Sigmoid colon (tissue), 4 donors: ENCODE measurements at regions not wholly inside any gene's neighbourhood (a gene's known extent, or its start where the extent isn't known, plus 50 kb on each side); places are given as distances from the start of the nearest gene placed in this dataset.

Experiments
- EP300 ChIP-seq, 4 donors: sonication (generic); formaldehyde crosslinking; IDR thresholded peaks; one replicate each; pipeline ENCODE4 v1.6.1; 2017; ENCODE audit warnings: antibody characterized with exemption in 4 of 4
- POLR2A ChIP-seq, 2 donors: fragments of 450-650 bp; IDR thresholded peaks; one replicate each; pipeline ENCODE4 v1.6.1; 2016; ENCODE audit warnings: antibody characterized with exemption in 2 of 2, mild to moderate bottlenecking in 2 of 2, moderate library complexity in 2 of 2
- TF ChIP-seq, protein P1 (sequence below), 4 experiments: fragments of 450-650 bp in 3 of 4; fragments of 200-600 bp in 1 of 4; IDR thresholded peaks; one replicate each; pipeline ENCODE4 v1.5.1; 2016 to 2019; ENCODE audit warnings: antibody characterized with exemption in 4 of 4, mild to moderate bottlenecking in 3 of 4, moderate library complexity in 2 of 4

DNA sequence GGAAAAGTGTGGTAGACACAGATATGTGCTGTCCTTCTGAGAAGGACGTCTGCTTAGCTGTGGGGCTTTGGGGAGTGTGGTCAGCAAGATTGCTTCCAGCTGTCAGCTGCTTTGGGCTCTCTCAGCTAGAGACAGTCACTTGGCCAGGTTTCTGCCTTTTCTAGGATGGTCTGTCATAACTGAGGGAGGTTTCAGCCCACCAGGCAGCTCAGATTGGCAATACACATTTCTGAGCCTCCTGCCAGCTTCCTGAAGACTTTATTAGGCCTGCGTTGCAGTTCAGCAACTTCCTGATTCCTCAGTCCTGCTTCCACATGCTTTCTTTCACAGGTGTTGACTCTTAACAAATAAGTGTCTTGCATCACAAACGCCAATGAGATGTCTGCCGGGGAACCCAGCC is 286.5 kb downstream of the SQOR start:
- TF ChIP-seq, protein P1, sequence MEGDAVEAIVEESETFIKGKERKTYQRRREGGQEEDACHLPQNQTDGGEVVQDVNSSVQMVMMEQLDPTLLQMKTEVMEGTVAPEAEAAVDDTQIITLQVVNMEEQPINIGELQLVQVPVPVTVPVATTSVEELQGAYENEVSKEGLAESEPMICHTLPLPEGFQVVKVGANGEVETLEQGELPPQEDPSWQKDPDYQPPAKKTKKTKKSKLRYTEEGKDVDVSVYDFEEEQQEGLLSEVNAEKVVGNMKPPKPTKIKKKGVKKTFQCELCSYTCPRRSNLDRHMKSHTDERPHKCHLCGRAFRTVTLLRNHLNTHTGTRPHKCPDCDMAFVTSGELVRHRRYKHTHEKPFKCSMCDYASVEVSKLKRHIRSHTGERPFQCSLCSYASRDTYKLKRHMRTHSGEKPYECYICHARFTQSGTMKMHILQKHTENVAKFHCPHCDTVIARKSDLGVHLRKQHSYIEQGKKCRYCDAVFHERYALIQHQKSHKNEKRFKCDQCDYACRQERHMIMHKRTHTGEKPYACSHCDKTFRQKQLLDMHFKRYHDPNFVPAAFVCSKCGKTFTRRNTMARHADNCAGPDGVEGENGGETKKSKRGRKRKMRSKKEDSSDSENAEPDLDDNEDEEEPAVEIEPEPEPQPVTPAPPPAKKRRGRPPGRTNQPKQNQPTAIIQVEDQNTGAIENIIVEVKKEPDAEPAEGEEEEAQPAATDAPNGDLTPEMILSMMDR (IDR thresholded peaks at IDR 0.05) = no peak
- no peak for TF ChIP-seq EP300 (IDR thresholded peaks at IDR 0.05)
- no peak for TF ChIP-seq POLR2A (IDR thresholded peaks at IDR 0.05)
